ENCODE measurements at regions not wholly inside any gene's neighbourhood (a gene's known extent, or its start where the extent isn't known, plus 50 kb on each side); places are given as distances from the start of the nearest gene placed in this dataset.

GRCh38 chr13:53439439-53440225 lies 411.0 kb downstream of the OLFM4 start:
- peaks cover 3% of the 10 kb centered on the region for H3K9me3 ChIP-seq (ENCODE audit: low read depth, low read length)
- H3K36me3 ChIP-seq (ENCODE audit: insufficient read depth, low read length), result no peaks in the 10 kb centered on the region
- H3K79me2 ChIP-seq (ENCODE audit: insufficient read depth, low read length), result no peaks in the 10 kb centered on the region
- TF ChIP-seq CTCF (IDR thresholded peaks at IDR 0.05; ENCODE audit: extremely low read depth, low read depth, low read length), result no peak
- H2AFZ ChIP-seq (ENCODE audit: low read length), result no peak overlapping the region
- H3K4me3 ChIP-seq (ENCODE audit: insufficient read depth, low read length), result no peak overlapping the region
- H4K20me1 ChIP-seq (ENCODE audit: insufficient read depth, low read length), result no peaks in the 10 kb centered on the region
- no peak for DNase-seq (ENCODE audit: insufficient read length, low spot score, missing footprints)
- no peaks in the 10 kb centered on the region for H3K27me3 ChIP-seq (ENCODE audit: insufficient read depth, low read length)
- no peaks in the 10 kb centered on the region for H3K4me1 ChIP-seq (ENCODE audit: insufficient read depth, low read length)
- H3K4me2 ChIP-seq (ENCODE audit: insufficient read depth, low read length), result no peak overlapping the region
- no peak overlapping the region for H3K27ac ChIP-seq (ENCODE audit: low read depth, low read length)

GRCh38 chr13:53442979-53443378 lies 414.4 kb downstream of the OLFM4 start:
- peaks cover 3% of the 10 kb centered on the region for H3K9me3 ChIP-seq (ENCODE audit: low read depth, low read length)
- no peak overlapping the region for H2AFZ ChIP-seq (ENCODE audit: low read length)
- H3K4me2 ChIP-seq (ENCODE audit: insufficient read depth, low read length), result no peak overlapping the region
- H3K4me1 ChIP-seq (ENCODE audit: insufficient read depth, low read length), result no peaks in the 10 kb centered on the region
- no peaks in the 10 kb centered on the region for H3K27me3 ChIP-seq (ENCODE audit: insufficient read depth, low read length)
- no peak for TF ChIP-seq CTCF (IDR thresholded peaks at IDR 0.05; ENCODE audit: extremely low read depth, low read depth, low read length)
- no peak overlapping the region for H3K4me3 ChIP-seq (ENCODE audit: insufficient read depth, low read length)
- no peaks in the 10 kb centered on the region for H3K79me2 ChIP-seq (ENCODE audit: insufficient read depth, low read length)
- H4K20me1 ChIP-seq (ENCODE audit: insufficient read depth, low read length), result no peaks in the 10 kb centered on the region
- H3K27ac ChIP-seq (ENCODE audit: low read depth, low read length), result no peak overlapping the region
- H3K36me3 ChIP-seq (ENCODE audit: insufficient read depth, low read length), result no peaks in the 10 kb centered on the region
- no peak for DNase-seq (ENCODE audit: insufficient read length, low spot score, missing footprints)

- no peaks in the 10 kb centered on the region for H3K4me1 ChIP-seq (ENCODE audit: insufficient read depth, low read length)
- no peak overlapping the region for H2AFZ ChIP-seq (ENCODE audit: low read length)
- H3K4me3 ChIP-seq (ENCODE audit: insufficient read depth, low read length), result no peak overlapping the region
- no peak for TF ChIP-seq CTCF (IDR thresholded peaks at IDR 0.05; ENCODE audit: extremely low read depth, low read depth, low read length)
- no peaks in the 10 kb centered on the region for H3K79me2 ChIP-seq (ENCODE audit: insufficient read depth, low read length)
- H3K4me2 ChIP-seq (ENCODE audit: insufficient read depth, low read length), result no peak overlapping the region
- H3K9me3 ChIP-seq (ENCODE audit: low read depth, low read length), result peaks cover 3% of the 10 kb centered on the region
- H3K27ac ChIP-seq (ENCODE audit: low read depth, low read length), result no peak overlapping the region
- H4K20me1 ChIP-seq (ENCODE audit: insufficient read depth, low read length), result no peaks in the 10 kb centered on the region
- DNase-seq (ENCODE audit: insufficient read length, low spot score, missing footprints), result no peak
- H3K27me3 ChIP-seq (ENCODE audit: insufficient read depth, low read length), result no peaks in the 10 kb centered on the region
- H3K36me3 ChIP-seq (ENCODE audit: insufficient read depth, low read length), result no peaks in the 10 kb centered on the region
These were observed 417.1 kb downstream of the OLFM4 start for GRCh38 chr13:53445686-53446085.

GRCh38 chr13:53447456-53447855 lies 418.8 kb downstream of the OLFM4 start:
- no peaks in the 10 kb centered on the region for H3K79me2 ChIP-seq (ENCODE audit: insufficient read depth, low read length)
- no peak overlapping the region for H3K27ac ChIP-seq (ENCODE audit: low read depth, low read length)
- H4K20me1 ChIP-seq (ENCODE audit: insufficient read depth, low read length), result no peaks in the 10 kb centered on the region
- H3K4me2 ChIP-seq (ENCODE audit: insufficient read depth, low read length), result no peak overlapping the region
- no peak overlapping the region for H2AFZ ChIP-seq (ENCODE audit: low read length)
- TF ChIP-seq CTCF (IDR thresholded peaks at IDR 0.05; ENCODE audit: extremely low read depth, low read depth, low read length), result no peak
- H3K9me3 ChIP-seq (ENCODE audit: low read depth, low read length), result no peaks in the 10 kb centered on the region
- H3K36me3 ChIP-seq (ENCODE audit: insufficient read depth, low read length), result no peaks in the 10 kb centered on the region
- no peaks in the 10 kb centered on the region for H3K4me1 ChIP-seq (ENCODE audit: insufficient read depth, low read length)
- no peak for DNase-seq (ENCODE audit: insufficient read length, low spot score, missing footprints)
- no peaks in the 10 kb centered on the region for H3K27me3 ChIP-seq (ENCODE audit: insufficient read depth, low read length)
- no peak overlapping the region for H3K4me3 ChIP-seq (ENCODE audit: insufficient read depth, low read length)
